SK-N-MC (cell line): ENCODE measurements at regions not wholly inside any gene's neighbourhood (a gene's known extent, or its start where the extent isn't known, plus 50 kb on each side); places are given as distances from the start of the nearest gene placed in this dataset.

Source experiments
- DNase-seq: peaks from one replicate; pipeline ENCODE4 v3.0.0-alpha.2; 2011; ENCODE audit warnings: low read depth, low spot score
- H3K27ac ChIP-seq: fragments of 200-600 bp; sonication (generic); 2 replicates; pipeline ENCODE4 v1.5.1; 2016; ENCODE audit warnings: mixed run types
- H3K36me3 ChIP-seq: fragments of 200-600 bp; sonication (generic); 2 replicates; pipeline ENCODE4 v1.6.1; 2017; ENCODE audit warnings: antibody characterized with exemption, low read length, mixed read lengths; ENCODE audit not compliant: insufficient read depth
- H3K4me3 ChIP-seq: fragments of 200-600 bp; sonication (generic); 2 replicates; pipeline ENCODE4 v1.5.1; 2016
- H3K9ac ChIP-seq: fragments of 200-600 bp; sonication (generic); 2 replicates; pipeline ENCODE4 v1.8.0; 2017; ENCODE audit warnings: mixed run types, mixed read lengths; ENCODE audit not compliant: insufficient read length
- H3K9me3 ChIP-seq: fragments of 200-600 bp; sonication (generic); 2 replicates; pipeline ENCODE4 v1.6.1; 2017; ENCODE audit warnings: low read depth, mild to moderate bottlenecking, antibody characterized with exemption, low read length, moderate library complexity, mixed read lengths
- EZH2 ChIP-seq: fragments of 200-600 bp; sonication (generic); IDR thresholded peaks from one replicate; pipeline ENCODE4 v1.6.1; 2017; ENCODE audit warnings: antibody characterized with exemption
- FOXP2 ChIP-seq: optimal IDR thresholded peaks from 2 replicates; pipeline ENCODE3; 2011; ENCODE audit warnings: mild to moderate bottlenecking, moderate library complexity; ENCODE audit not compliant: insufficient read depth; ENCODE audit errors: extremely low read length, control extremely low read depth
- POLR2AphosphoS5 ChIP-seq: IDR thresholded peaks from 2 replicates; pipeline ENCODE4 v1.6.1; 2012; ENCODE audit warnings: mild to moderate bottlenecking, low read depth, low read length, borderline replicate concordance

DNA sequence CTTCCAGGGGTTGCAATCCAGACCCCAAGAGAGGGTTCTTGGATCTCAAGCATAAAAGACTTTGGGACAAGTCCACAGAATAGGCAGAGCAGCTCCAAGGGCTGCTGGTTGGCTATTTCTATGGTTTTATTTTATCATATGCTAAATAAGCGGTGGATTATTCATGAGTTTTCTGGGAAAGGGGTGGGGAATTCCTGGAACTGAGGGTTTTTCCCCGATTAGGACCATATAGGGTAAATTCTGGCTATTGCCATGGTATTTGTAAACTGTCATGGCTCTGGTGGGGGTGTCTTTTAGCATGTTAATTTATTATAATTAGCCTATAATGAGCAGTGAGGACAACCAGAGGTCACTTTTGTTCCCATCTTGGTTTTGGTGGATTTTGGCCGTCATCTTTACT is 270.9 kb upstream of the PLXNA2 start:
- no peaks in the 10 kb centered on the region for H3K36me3 ChIP-seq
- no peak for DNase-seq
- no peak for TF ChIP-seq FOXP2
- TF ChIP-seq POLR2AphosphoS5, result no peak
- TF ChIP-seq EZH2, result no peak
- H3K4me3 ChIP-seq, result no peak overlapping the region
- no peak overlapping the region for H3K9ac ChIP-seq
- H3K27ac ChIP-seq, result no peak overlapping the region
- H3K9me3 ChIP-seq, result no peaks in the 10 kb centered on the region

DNA sequence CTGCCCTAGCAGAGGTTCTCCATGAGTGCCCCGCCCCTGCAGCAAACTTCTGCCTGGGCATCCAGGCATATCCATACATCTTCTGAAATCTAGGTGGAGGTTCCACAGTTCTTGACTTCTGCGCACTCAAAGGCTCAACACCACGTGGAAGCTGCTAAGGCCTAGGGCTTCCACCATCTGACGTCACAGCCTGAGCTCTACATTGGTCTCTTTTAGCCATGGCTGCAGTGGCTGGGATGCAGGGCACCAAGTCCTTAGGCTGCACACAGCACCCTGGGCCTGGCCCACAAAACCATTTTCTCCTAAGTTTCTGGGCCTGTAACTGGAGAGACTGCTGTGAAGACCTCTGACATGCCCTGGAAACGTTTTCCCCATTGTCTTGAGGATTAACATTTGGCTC is 272.6 kb upstream of the PLXNA2 start:
- H3K9me3 ChIP-seq, result no peaks in the 10 kb centered on the region
- DNase-seq, result no peak
- no peaks in the 10 kb centered on the region for H3K36me3 ChIP-seq
- no peak overlapping the region for H3K9ac ChIP-seq
- TF ChIP-seq FOXP2, result no peak
- no peak for TF ChIP-seq EZH2
- H3K4me3 ChIP-seq, result no peak overlapping the region
- no peak overlapping the region for H3K27ac ChIP-seq

- no peaks in the 10 kb centered on the region for H3K36me3 ChIP-seq
- no peak overlapping the region for H3K27ac ChIP-seq
- H3K9me3 ChIP-seq, result no peaks in the 10 kb centered on the region
- DNase-seq, result no peak
- TF ChIP-seq FOXP2, result no peak
- no peak for TF ChIP-seq POLR2AphosphoS5
- no peak for TF ChIP-seq EZH2
- H3K9ac ChIP-seq, result no peak overlapping the region
- no peak overlapping the region for H3K4me3 ChIP-seq
These were observed 276.4 kb upstream of the PLXNA2 start for GRCh38 chr1:208520438-208521099.

GRCh38 chr1:208521534-208521933 is 277.4 kb upstream of the PLXNA2 start:
- no peaks in the 10 kb centered on the region for H3K9me3 ChIP-seq
- no peak for TF ChIP-seq EZH2
- no peak for TF ChIP-seq FOXP2
- no peak for TF ChIP-seq POLR2AphosphoS5
- H3K9ac ChIP-seq, result no peak overlapping the region
- H3K4me3 ChIP-seq, result no peak overlapping the region
- no peak for DNase-seq
- no peak overlapping the region for H3K27ac ChIP-seq
- no peaks in the 10 kb centered on the region for H3K36me3 ChIP-seq

GRCh38 chr1:208523007-208523406 is 278.8 kb upstream of the PLXNA2 start:
- H3K9ac ChIP-seq, result no peak overlapping the region
- no peak overlapping the region for H3K27ac ChIP-seq
- no peaks in the 10 kb centered on the region for H3K36me3 ChIP-seq
- H3K4me3 ChIP-seq, result no peak overlapping the region
- H3K9me3 ChIP-seq, result no peaks in the 10 kb centered on the region
- TF ChIP-seq EZH2, result no peak
- TF ChIP-seq POLR2AphosphoS5, result no peak
- no peak for TF ChIP-seq FOXP2
- DNase-seq, result no peak

DNA sequence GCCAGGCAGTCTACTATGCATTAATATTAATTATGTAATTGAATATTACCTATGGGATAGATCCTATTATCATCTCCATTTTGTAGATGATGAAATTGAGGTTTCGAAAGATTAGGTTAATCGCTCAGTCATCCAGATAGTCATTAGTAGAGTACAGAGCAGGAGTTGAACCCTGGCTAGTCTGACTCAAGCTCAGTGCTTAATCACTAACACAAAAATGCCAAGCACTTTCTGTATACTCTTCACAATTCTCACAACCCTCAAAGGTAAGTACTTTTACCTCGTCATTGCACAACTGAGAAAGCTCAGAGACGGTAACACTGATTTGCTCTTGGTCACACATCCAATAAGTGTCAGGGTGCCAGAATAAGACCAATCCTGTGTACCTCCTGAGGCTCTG is 280.2 kb upstream of the PLXNA2 start:
- Histone ChIP-seq H3K27ac (no peak overlapping the region), H3K36me3 (no peaks in the 10 kb centered on the region), H3K9ac (no peak overlapping the region), H3K9me3 (no peaks in the 10 kb centered on the region), H3K4me3 (no peak overlapping the region)
- TF ChIP-seq EZH2 (no peak), POLR2AphosphoS5 (no peak), FOXP2 (no peak)
- DNase-seq, result no peak

GRCh38 chr1:208524925-208525324 is 280.7 kb upstream of the PLXNA2 start:
- Histone ChIP-seq H3K27ac (no peak overlapping the region), H3K36me3 (no peaks in the 10 kb centered on the region), H3K4me3 (no peak overlapping the region), H3K9ac (no peak overlapping the region), H3K9me3 (no peaks in the 10 kb centered on the region)
- TF ChIP-seq EZH2 (no peak), FOXP2 (no peak), POLR2AphosphoS5 (no peak)
- DNase-seq, result no peak

- H3K36me3 ChIP-seq, result no peaks in the 10 kb centered on the region
- H3K4me3 ChIP-seq, result no peak overlapping the region
- TF ChIP-seq FOXP2, result no peak
- no peak for TF ChIP-seq EZH2
- no peak for TF ChIP-seq POLR2AphosphoS5
- no peak overlapping the region for H3K27ac ChIP-seq
- no peak overlapping the region for H3K9ac ChIP-seq
- DNase-seq, result no peak
- H3K9me3 ChIP-seq, result no peaks in the 10 kb centered on the region
These were observed 281.2 kb upstream of the PLXNA2 start for GRCh38 chr1:208525417-208525816.

GRCh38 chr1:208526613-208527125 is 282.5 kb upstream of the PLXNA2 start:
- TF ChIP-seq EZH2, result no peak
- no peak for TF ChIP-seq FOXP2
- no peak for TF ChIP-seq POLR2AphosphoS5
- no peak overlapping the region for H3K9ac ChIP-seq
- no peak overlapping the region for H3K4me3 ChIP-seq
- no peak overlapping the region for H3K27ac ChIP-seq
- H3K9me3 ChIP-seq, result no peaks in the 10 kb centered on the region
- no peak for DNase-seq
- no peaks in the 10 kb centered on the region for H3K36me3 ChIP-seq
